ENCODE measurements at regions not wholly inside any gene's neighbourhood (a gene's known extent, or its start where the extent isn't known, plus 50 kb on each side); places are given as distances from the start of the nearest gene placed in this dataset.

- no peaks in the 10 kb centered on the region for H3K36me3 ChIP-seq (ENCODE audit: insufficient read depth, low read length)
- no peaks in the 10 kb centered on the region for H3K9me2 ChIP-seq (ENCODE audit: insufficient read depth, low read length)
- no peak overlapping the region for H3K4me3 ChIP-seq (ENCODE audit: low read length)
- no peaks in the 10 kb centered on the region for H3K27me3 ChIP-seq (ENCODE audit: insufficient read depth, low read depth, low read length)
- H3K27ac ChIP-seq (ENCODE audit: low read length) = no peak overlapping the region
- H3K9ac ChIP-seq (ENCODE audit: low read length) = no peak overlapping the region
- H2AFZ ChIP-seq (ENCODE audit: low read depth, low read length) = no peak overlapping the region
- no peaks in the 10 kb centered on the region for H3F3A ChIP-seq (ENCODE audit: insufficient read depth, low read length, poor library complexity, severe bottlenecking)
- no peak for TF ChIP-seq POLR2AphosphoS5 (IDR thresholded peaks at IDR 0.05)
- no peak for TF ChIP-seq TAF1 (IDR thresholded peaks at IDR 0.05; ENCODE audit: low read depth)
- no peak for TF ChIP-seq MXI1 (conservative IDR thresholded peaks at IDR 0.05; ENCODE audit: poor library complexity, severe bottlenecking)
- TF ChIP-seq REST (IDR thresholded peaks at IDR 0.05; ENCODE audit: borderline replicate concordance) = no peak
- TF ChIP-seq SMC3 (conservative IDR thresholded peaks at IDR 0.05; ENCODE audit: poor library complexity) = no peak
- TF ChIP-seq EP300 (conservative IDR thresholded peaks at IDR 0.05; ENCODE audit: poor library complexity, severe bottlenecking) = no peak
- no peak for TF ChIP-seq EZH2 (IDR thresholded peaks at IDR 0.05; ENCODE audit: borderline replicate concordance, insufficient read depth, low read length, poor library complexity, severe bottlenecking)
- TF ChIP-seq CTCF (IDR thresholded peaks at IDR 0.05; ENCODE audit: poor library complexity, severe bottlenecking) = no peak
- no peak for TF ChIP-seq RAD21 (conservative IDR thresholded peaks at IDR 0.05)
- H3K9me3 ChIP-seq (ENCODE audit: low read length) = no peaks in the 10 kb centered on the region
- no peak overlapping the region for H3K4me2 ChIP-seq (ENCODE audit: low read length)
- no peaks in the 10 kb centered on the region for H3K79me2 ChIP-seq (replicated peaks; ENCODE audit: insufficient read depth, low read length)
- H4K20me1 ChIP-seq (ENCODE audit: insufficient read depth) = no peaks in the 10 kb centered on the region
Observed at GRCh38 chr15:91793771-91794170, 59.7 kb upstream of the SLCO3A1 start.

GRCh38 chr15:91795235-91795634 lies 58.3 kb upstream of the SLCO3A1 start:
- no peaks in the 10 kb centered on the region for H3K36me3 ChIP-seq (ENCODE audit: insufficient read depth, low read length)
- H3K27me3 ChIP-seq (ENCODE audit: insufficient read depth, low read depth, low read length) = no peaks in the 10 kb centered on the region
- no peak overlapping the region for H3K27ac ChIP-seq (ENCODE audit: low read length)
- H3K79me2 ChIP-seq (replicated peaks; ENCODE audit: insufficient read depth, low read length) = no peaks in the 10 kb centered on the region
- no peak overlapping the region for H3K4me3 ChIP-seq (ENCODE audit: low read length)
- H3K9me3 ChIP-seq (ENCODE audit: low read length) = no peaks in the 10 kb centered on the region
- H4K20me1 ChIP-seq (ENCODE audit: insufficient read depth) = no peaks in the 10 kb centered on the region
- H2AFZ ChIP-seq (ENCODE audit: low read depth, low read length) = no peak overlapping the region
- no peaks in the 10 kb centered on the region for H3K9me2 ChIP-seq (ENCODE audit: insufficient read depth, low read length)
- no peak overlapping the region for H3K4me2 ChIP-seq (ENCODE audit: low read length)
- TF ChIP-seq TAF1 (IDR thresholded peaks at IDR 0.05; ENCODE audit: low read depth) (no peak), CTCF (IDR thresholded peaks at IDR 0.05; ENCODE audit: poor library complexity, severe bottlenecking) (no peak), EP300 (conservative IDR thresholded peaks at IDR 0.05; ENCODE audit: poor library complexity, severe bottlenecking) (no peak), POLR2AphosphoS5 (IDR thresholded peaks at IDR 0.05) (no peak), REST (IDR thresholded peaks at IDR 0.05; ENCODE audit: borderline replicate concordance) (no peak), EZH2 (IDR thresholded peaks at IDR 0.05; ENCODE audit: borderline replicate concordance, insufficient read depth, low read length, poor library complexity, severe bottlenecking) (no peak), SMC3 (conservative IDR thresholded peaks at IDR 0.05; ENCODE audit: poor library complexity) (no peak), MXI1 (conservative IDR thresholded peaks at IDR 0.05; ENCODE audit: poor library complexity, severe bottlenecking) (no peak), RAD21 (conservative IDR thresholded peaks at IDR 0.05) (no peak)
- H3K9ac ChIP-seq (ENCODE audit: low read length) = no peak overlapping the region
- H3F3A ChIP-seq (ENCODE audit: insufficient read depth, low read length, poor library complexity, severe bottlenecking) = no peaks in the 10 kb centered on the region
